ENCODE measurements at regions not wholly inside any gene's neighbourhood (a gene's known extent, or its start where the extent isn't known, plus 50 kb on each side); places are given as distances from the start of the nearest gene placed in this dataset.

GRCh38 chr10:21246178-21246577, 279.3 kb downstream of the SKIDA1 start:
- no peak overlapping the region for H3K4me3 Mint-ChIP-seq

DNA sequence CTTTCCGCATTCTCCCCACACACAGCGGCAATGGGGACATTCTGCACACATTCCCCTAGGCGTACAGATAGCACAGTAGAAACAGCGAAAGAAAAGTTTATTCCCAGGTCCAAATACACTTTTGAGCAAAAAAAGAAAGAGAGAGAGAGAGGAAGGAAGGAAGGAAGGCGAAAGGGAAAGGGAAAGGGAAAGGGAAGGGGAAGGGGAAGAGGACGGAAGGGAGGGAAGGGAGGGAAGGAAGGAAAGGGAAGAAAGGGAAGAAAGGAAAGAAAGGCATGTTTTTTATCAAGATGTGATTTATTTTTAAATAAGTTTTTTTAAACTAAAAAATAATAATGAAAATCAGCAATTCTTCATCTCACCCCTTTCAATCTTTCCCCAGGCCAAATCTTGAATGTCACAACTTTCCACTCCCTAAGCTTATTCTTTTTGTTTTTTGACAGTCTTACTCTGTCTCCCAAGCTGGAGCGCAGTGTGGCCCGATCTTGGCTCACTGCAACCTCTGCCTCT, 281.7 kb downstream of the SKIDA1 start:
- H3K27ac Mint-ChIP-seq: no peak overlapping the region
- H3K36me3 Mint-ChIP-seq (ENCODE audit: low read depth): no peaks in the 10 kb centered on the region
- H3K4me1 Mint-ChIP-seq (ENCODE audit: low read depth): no peaks in the 10 kb centered on the region
- H3K27me3 Mint-ChIP-seq: peaks cover 2% of the 10 kb centered on the region
- H3K9me3 Mint-ChIP-seq: no peaks in the 10 kb centered on the region
- intact Hi-C loops (cut with micrococcal nuclease): no loop called here
- no peak overlapping the region for H3K4me3 Mint-ChIP-seq

More at GRCh38 chr10:21246178-21246577, 279.3 kb downstream of the SKIDA1 start:
- Mint-ChIP-seq H3K27ac (no peak overlapping the region), H3K36me3 (ENCODE audit: low read depth) (no peaks in the 10 kb centered on the region), H3K9me3 (no peaks in the 10 kb centered on the region), H3K27me3 (peaks cover 2% of the 10 kb centered on the region), H3K4me1 (ENCODE audit: low read depth) (no peaks in the 10 kb centered on the region)
- intact Hi-C loops (cut with micrococcal nuclease): no loop called here

- Mint-ChIP-seq H3K4me1 (ENCODE audit: low read depth) (no peaks in the 10 kb centered on the region), H3K36me3 (ENCODE audit: low read depth) (no peaks in the 10 kb centered on the region), H3K27me3 (peaks cover 2% of the 10 kb centered on the region), H3K27ac (no peak overlapping the region), H3K4me3 (no peak overlapping the region), H3K9me3 (no peaks in the 10 kb centered on the region)
- intact Hi-C loops (cut with micrococcal nuclease): no loop called here
Observed at GRCh38 chr10:21242915-21243314, 282.6 kb downstream of the SKIDA1 start.

- intact Hi-C loops (cut with micrococcal nuclease): no loop called here
- Mint-ChIP-seq H3K9me3 (no peaks in the 10 kb centered on the region), H3K36me3 (ENCODE audit: low read depth) (no peaks in the 10 kb centered on the region), H3K27ac (no peak overlapping the region), H3K4me1 (ENCODE audit: low read depth) (no peaks in the 10 kb centered on the region), H3K4me3 (no peak overlapping the region), H3K27me3 (peaks cover 2% of the 10 kb centered on the region)
Observed at GRCh38 chr10:21238717-21239116, 286.8 kb downstream of the SKIDA1 start.

- H3K36me3 Mint-ChIP-seq (ENCODE audit: low read depth): no peaks in the 10 kb centered on the region
- no peaks in the 10 kb centered on the region for H3K4me1 Mint-ChIP-seq (ENCODE audit: low read depth)
- intact Hi-C loops (cut with micrococcal nuclease): no loop called here
- no peak overlapping the region for H3K27ac Mint-ChIP-seq
- H3K9me3 Mint-ChIP-seq: no peaks in the 10 kb centered on the region
- no peaks in the 10 kb centered on the region for H3K27me3 Mint-ChIP-seq
- no peak overlapping the region for H3K4me3 Mint-ChIP-seq
Observed at GRCh38 chr10:21238044-21238443, 287.4 kb downstream of the SKIDA1 start.

GRCh38 chr10:21234761-21235160, 290.7 kb downstream of the SKIDA1 start:
- H3K36me3 Mint-ChIP-seq (ENCODE audit: low read depth): no peaks in the 10 kb centered on the region
- H3K27me3 Mint-ChIP-seq: peaks cover 3% of the 10 kb centered on the region
- H3K4me1 Mint-ChIP-seq (ENCODE audit: low read depth): no peaks in the 10 kb centered on the region
- H3K27ac Mint-ChIP-seq: no peak overlapping the region
- no peaks in the 10 kb centered on the region for H3K9me3 Mint-ChIP-seq
- intact Hi-C loops (cut with micrococcal nuclease): no loop called here
- no peak overlapping the region for H3K4me3 Mint-ChIP-seq

DNA sequence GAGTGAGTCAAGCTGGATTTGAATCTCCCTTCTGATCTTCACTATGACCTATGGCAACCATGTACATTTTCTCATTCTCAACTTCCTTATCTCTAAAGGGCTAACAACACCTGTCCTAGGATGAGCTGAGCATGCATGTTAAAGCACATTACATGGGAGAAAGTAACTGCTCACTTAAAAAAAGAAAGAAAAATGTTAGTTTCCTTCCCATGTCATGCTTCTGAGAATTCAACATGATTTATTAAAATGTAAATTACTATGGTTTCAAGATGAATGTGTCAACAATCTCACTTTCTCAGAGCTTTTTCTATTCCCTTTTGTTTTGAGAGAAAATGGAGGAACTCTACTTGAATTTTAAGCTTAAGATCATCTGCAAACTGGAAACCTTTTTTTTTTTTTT, 295.3 kb downstream of the SKIDA1 start:
- H3K4me3 Mint-ChIP-seq: no peak overlapping the region
- no peaks in the 10 kb centered on the region for H3K4me1 Mint-ChIP-seq (ENCODE audit: low read depth)
- H3K9me3 Mint-ChIP-seq: peaks cover 10% of the 10 kb centered on the region
- intact Hi-C loops (cut with micrococcal nuclease): no loop called here
- no peak overlapping the region for H3K27ac Mint-ChIP-seq
- peaks cover 3% of the 10 kb centered on the region for H3K27me3 Mint-ChIP-seq
- no peaks in the 10 kb centered on the region for H3K36me3 Mint-ChIP-seq (ENCODE audit: low read depth)

GRCh38 chr10:21217748-21218367, 307.6 kb downstream of the SKIDA1 start:
- Mint-ChIP-seq H3K9me3 (no peaks in the 10 kb centered on the region), H3K4me3 (no peak overlapping the region), H3K27me3 (no peaks in the 10 kb centered on the region), H3K4me1 (ENCODE audit: low read depth) (no peaks in the 10 kb centered on the region), H3K36me3 (ENCODE audit: low read depth) (no peaks in the 10 kb centered on the region), H3K27ac (no peak overlapping the region)
- intact Hi-C loops (cut with micrococcal nuclease): no loop called here

DNA sequence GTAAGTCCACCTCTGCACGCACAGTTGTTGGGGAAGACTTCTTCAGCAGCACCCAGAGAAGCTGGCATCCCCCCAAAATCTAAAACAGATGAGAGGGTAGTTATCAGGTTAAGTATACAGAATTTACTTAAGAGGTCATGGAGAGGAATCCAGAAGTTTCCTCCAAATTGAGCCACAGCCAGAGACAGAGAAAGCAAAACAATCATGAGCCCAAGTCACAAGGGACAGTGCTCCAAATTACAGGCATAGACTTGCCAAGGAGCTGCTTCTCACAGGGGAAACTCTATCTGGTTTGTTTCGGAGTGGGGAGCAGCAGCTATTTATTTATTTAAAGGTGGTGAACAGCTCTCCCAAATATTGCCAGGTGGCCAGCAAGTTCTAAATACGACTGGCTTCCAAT, 308.4 kb downstream of the SKIDA1 start:
- Mint-ChIP-seq H3K27ac (no peak overlapping the region), H3K9me3 (no peaks in the 10 kb centered on the region), H3K4me3 (no peak overlapping the region), H3K4me1 (ENCODE audit: low read depth) (peaks cover 4% of the 10 kb centered on the region), H3K36me3 (ENCODE audit: low read depth) (no peaks in the 10 kb centered on the region), H3K27me3 (no peaks in the 10 kb centered on the region)
- intact Hi-C loops (cut with micrococcal nuclease): no loop called here

- H3K4me3 Mint-ChIP-seq: no peak overlapping the region
Observed at GRCh38 chr10:21214329-21214728, 311.2 kb downstream of the SKIDA1 start.

DNA sequence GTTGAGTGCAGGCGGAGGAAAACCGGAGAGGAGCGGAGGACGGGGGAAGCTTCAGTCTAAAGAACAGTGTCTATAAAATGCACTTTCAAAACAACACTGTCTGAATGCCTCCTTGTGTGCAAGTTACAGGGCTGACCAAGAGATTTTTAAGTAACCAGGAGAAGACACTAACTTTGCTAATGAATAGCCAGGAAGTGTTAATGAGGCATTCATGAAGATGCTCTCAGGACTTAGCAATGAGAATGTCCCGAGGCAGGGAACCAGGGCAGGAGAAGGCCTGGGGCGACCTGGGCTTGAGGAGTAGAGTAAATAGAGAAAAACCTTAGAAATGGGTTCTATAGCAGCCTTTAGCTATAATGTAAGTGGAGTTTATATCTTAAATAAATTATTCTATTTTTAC, 312.1 kb downstream of the SKIDA1 start:
- Mint-ChIP-seq H3K36me3 (ENCODE audit: low read depth) (no peaks in the 10 kb centered on the region), H3K27me3 (no peaks in the 10 kb centered on the region), H3K9me3 (peaks cover 5% of the 10 kb centered on the region), H3K27ac (no peak overlapping the region), H3K4me3 (no peak overlapping the region), H3K4me1 (ENCODE audit: low read depth) (peaks cover 5% of the 10 kb centered on the region)
- intact Hi-C loops (cut with micrococcal nuclease): no loop called here

More at GRCh38 chr10:21214329-21214728, 311.2 kb downstream of the SKIDA1 start:
- H3K9me3 Mint-ChIP-seq: no peaks in the 10 kb centered on the region
- peaks cover 5% of the 10 kb centered on the region for H3K4me1 Mint-ChIP-seq (ENCODE audit: low read depth)
- H3K27ac Mint-ChIP-seq: no peak overlapping the region
- no peaks in the 10 kb centered on the region for H3K36me3 Mint-ChIP-seq (ENCODE audit: low read depth)
- intact Hi-C loops (cut with micrococcal nuclease): no loop called here
- no peaks in the 10 kb centered on the region for H3K27me3 Mint-ChIP-seq

- peaks cover 10% of the 10 kb centered on the region for H3K9me3 Mint-ChIP-seq
- H3K4me1 Mint-ChIP-seq (ENCODE audit: low read depth): peaks cover 5% of the 10 kb centered on the region
- no peaks in the 10 kb centered on the region for H3K36me3 Mint-ChIP-seq (ENCODE audit: low read depth)
- intact Hi-C loops (cut with micrococcal nuclease): no loop called here
- no peaks in the 10 kb centered on the region for H3K27me3 Mint-ChIP-seq
- no peak overlapping the region for H3K4me3 Mint-ChIP-seq
- no peak overlapping the region for H3K27ac Mint-ChIP-seq
Observed at GRCh38 chr10:21212912-21213311, 312.6 kb downstream of the SKIDA1 start.

DNA sequence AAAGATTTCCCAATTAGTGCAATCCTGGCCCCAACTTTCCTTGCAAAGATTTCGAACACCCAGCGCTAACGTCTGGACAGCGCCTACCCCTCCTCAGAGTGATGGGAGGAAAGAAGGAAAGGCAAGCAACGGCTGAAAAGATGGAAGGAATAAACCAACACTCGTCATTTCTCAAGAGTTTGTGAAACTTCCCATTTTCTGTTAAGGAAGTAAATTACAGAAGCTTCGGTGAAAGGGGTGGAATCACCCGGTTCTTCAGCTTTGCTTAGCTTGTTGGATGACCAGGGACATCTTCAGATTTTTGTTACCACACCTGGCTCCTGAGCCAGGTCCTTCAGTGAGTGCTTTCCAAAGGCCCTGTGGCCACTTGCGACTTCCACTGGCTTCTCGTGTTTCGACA, 313.1 kb downstream of the SKIDA1 start:
- intact Hi-C loops (cut with micrococcal nuclease): no loop called here
- Mint-ChIP-seq H3K27ac (no peak overlapping the region), H3K4me1 (ENCODE audit: low read depth) (peaks cover 5% of the 10 kb centered on the region), H3K4me3 (no peak overlapping the region), H3K27me3 (no peaks in the 10 kb centered on the region), H3K9me3 (peaks cover 16% of the 10 kb centered on the region), H3K36me3 (ENCODE audit: low read depth) (no peaks in the 10 kb centered on the region)

GRCh38 chr10:21209495-21209894, 312.4 kb upstream of the NEBL start:
- Mint-ChIP-seq H3K4me3 (no peak overlapping the region), H3K36me3 (ENCODE audit: low read depth) (no peaks in the 10 kb centered on the region), H3K4me1 (ENCODE audit: low read depth) (peaks cover 5% of the 10 kb centered on the region), H3K27ac (no peak overlapping the region), H3K27me3 (no peaks in the 10 kb centered on the region), H3K9me3 (peaks cover 16% of the 10 kb centered on the region)
- intact Hi-C loops (cut with micrococcal nuclease): no loop called here

GRCh38 chr10:21208666-21209316, 311.7 kb upstream of the NEBL start:
- intact Hi-C loops (cut with micrococcal nuclease): no loop called here
- no peaks in the 10 kb centered on the region for H3K36me3 Mint-ChIP-seq (ENCODE audit: low read depth)

More at GRCh38 chr10:21208666-21209316, 311.7 kb upstream of the NEBL start:
- Mint-ChIP-seq H3K4me3 (no peak overlapping the region), H3K27ac (no peak overlapping the region), H3K27me3 (no peaks in the 10 kb centered on the region), H3K4me1 (ENCODE audit: low read depth) (peaks cover 5% of the 10 kb centered on the region), H3K9me3 (peaks cover 16% of the 10 kb centered on the region)

Measured in dendritic cell treated with granulocyte-macrophage colony-stimulating factor and Interleukin-4, amounts not matched to agents 40 ng/mL and 50 ng/mL, for 4 days (primary cell).